Loucy (cell line): ENCODE measurements at regions not wholly inside any gene's neighbourhood (a gene's known extent, or its start where the extent isn't known, plus 50 kb on each side); places are given as distances from the start of the nearest gene placed in this dataset.

ENCODE experiments used
- CTCF ChIP-seq: fragments of 200-600 bp; sonication (generic); conservative IDR thresholded peaks from 2 replicates; pipeline ENCODE4 v1.5.1; 2014; ENCODE audit warnings: mild to moderate bottlenecking, antibody characterized with exemption, low read length
- EZH2phosphoT487 ChIP-seq: fragments of 200-600 bp; IDR thresholded peaks from 2 replicates; pipeline ENCODE4 v1.6.1; 2018; ENCODE audit warnings: antibody characterized with exemption, mild to moderate bottlenecking, moderate library complexity, borderline replicate concordance

- TF ChIP-seq CTCF (no peak), EZH2phosphoT487 (no peak)
Measured at GRCh38 chr2:198571393-198571792, 767.0 kb downstream of the PLCL1 start.
